ENCODE measurements at regions not wholly inside any gene's neighbourhood (a gene's known extent, or its start where the extent isn't known, plus 50 kb on each side); places are given as distances from the start of the nearest gene placed in this dataset.
A peak's percentile ranks its signal among the peaks of the same experiment; 100 is the strongest.

DNA sequence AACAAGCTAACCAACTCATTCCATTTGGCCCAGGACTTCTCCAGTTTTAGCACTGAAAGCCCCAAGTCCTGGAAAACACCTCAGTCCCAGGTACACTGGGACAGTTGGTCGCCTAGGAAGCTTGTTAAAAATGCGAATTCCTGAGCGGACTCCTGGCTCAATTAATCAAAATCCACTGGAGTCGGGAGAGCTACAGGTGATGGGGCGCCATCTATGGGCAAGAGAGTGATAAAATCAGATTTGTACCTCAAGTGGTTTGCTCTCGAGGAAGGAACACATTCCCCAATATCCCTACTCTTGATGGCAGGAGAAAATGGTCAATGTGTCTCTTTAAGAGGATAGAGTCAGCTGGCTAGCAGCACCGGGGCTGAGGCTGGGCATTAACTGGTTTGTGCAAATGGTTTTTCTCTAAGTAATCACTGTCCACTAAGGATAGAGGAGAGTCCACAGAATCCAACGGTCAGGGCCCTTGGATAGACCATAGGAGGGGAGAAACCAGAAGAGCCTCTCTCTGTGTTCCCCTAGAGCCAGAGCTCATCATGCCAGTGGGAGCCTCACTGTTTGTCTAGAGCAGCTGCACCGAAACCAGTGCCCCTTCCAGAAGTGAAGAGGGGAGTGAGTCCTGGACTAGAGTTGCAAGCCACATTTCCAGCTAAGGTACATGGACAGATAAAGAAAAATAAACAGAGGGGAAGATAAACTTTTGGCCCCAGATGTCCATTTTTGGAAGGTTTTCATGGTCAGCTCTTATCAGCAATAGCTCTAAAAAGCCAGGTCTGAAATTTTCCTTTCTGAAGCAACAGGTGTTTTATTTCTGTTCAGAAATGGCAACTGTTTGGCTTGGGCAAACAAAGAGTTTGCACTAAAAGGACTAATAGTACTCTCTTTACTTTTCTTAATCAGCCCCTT lies 148.5 kb downstream of the TENT5C start (continued):
- TF ChIP-seq, protein P1, sequence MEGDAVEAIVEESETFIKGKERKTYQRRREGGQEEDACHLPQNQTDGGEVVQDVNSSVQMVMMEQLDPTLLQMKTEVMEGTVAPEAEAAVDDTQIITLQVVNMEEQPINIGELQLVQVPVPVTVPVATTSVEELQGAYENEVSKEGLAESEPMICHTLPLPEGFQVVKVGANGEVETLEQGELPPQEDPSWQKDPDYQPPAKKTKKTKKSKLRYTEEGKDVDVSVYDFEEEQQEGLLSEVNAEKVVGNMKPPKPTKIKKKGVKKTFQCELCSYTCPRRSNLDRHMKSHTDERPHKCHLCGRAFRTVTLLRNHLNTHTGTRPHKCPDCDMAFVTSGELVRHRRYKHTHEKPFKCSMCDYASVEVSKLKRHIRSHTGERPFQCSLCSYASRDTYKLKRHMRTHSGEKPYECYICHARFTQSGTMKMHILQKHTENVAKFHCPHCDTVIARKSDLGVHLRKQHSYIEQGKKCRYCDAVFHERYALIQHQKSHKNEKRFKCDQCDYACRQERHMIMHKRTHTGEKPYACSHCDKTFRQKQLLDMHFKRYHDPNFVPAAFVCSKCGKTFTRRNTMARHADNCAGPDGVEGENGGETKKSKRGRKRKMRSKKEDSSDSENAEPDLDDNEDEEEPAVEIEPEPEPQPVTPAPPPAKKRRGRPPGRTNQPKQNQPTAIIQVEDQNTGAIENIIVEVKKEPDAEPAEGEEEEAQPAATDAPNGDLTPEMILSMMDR (IDR thresholded peaks at IDR 0.05; ENCODE audit: control extremely low read depth in 1 of 3, insufficient read depth in 1 of 3, low read depth in 1 of 3, low read length in 3 of 3): peak; percentile 40 to 81 (median 78)
- TF ChIP-seq TAF1 (IDR thresholded peaks at IDR 0.05; ENCODE audit: low read depth, low read length): no peak
- peak; percentile 85 to 87 for TF ChIP-seq RAD21 (IDR thresholded peaks at IDR 0.05 in 1 of 2, conservative IDR thresholded peaks at IDR 0.05 in 1 of 2; ENCODE audit: low read depth in 2 of 2, low read length in 2 of 2)
- TF ChIP-seq JUN (IDR thresholded peaks at IDR 0.05; ENCODE audit: low read depth, low read length): no peak
- no peak for TF ChIP-seq CHD1 (IDR thresholded peaks at IDR 0.05; ENCODE audit: low read depth, low read length)
- TF ChIP-seq PHF8 (conservative IDR thresholded peaks at IDR 0.05; ENCODE audit: low read depth, low read length): no peak
- TF ChIP-seq SP2 (IDR thresholded peaks at IDR 0.05; ENCODE audit: low read length): no peak

All from H1 (cell line).